GM12872 (cell line): ENCODE measurements at regions not wholly inside any gene's neighbourhood (a gene's known extent, or its start where the extent isn't known, plus 50 kb on each side); places are given as distances from the start of the nearest gene placed in this dataset.

Experiments
- TF ChIP-seq, protein P1 (sequence below): IDR thresholded peaks from 3 replicates; pipeline ENCODE4 v1.5.1; 2011; ENCODE audit warnings: low read depth, mild to moderate bottlenecking, low read length, moderate library complexity; ENCODE audit not compliant: insufficient read depth

DNA sequence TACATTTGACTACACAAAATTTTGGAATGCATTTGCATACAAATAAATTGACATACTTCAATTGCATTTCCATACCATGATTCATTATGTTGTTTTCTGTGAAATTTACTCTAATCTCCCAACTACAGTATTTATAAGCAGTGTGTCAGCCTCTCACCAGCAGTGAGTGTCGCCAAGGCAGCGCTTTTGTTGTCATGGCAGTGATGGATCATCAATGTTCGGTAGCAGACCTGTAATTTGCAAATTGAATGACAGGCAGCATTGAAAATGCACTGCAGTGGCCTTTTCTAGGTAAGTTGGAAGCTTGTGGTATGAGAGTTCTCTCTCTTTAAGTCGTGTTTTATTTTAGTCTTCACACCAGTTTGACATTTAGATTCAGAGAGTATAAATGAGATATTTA lies 534.1 kb downstream of the PCDH17 start:
- TF ChIP-seq, protein P1, sequence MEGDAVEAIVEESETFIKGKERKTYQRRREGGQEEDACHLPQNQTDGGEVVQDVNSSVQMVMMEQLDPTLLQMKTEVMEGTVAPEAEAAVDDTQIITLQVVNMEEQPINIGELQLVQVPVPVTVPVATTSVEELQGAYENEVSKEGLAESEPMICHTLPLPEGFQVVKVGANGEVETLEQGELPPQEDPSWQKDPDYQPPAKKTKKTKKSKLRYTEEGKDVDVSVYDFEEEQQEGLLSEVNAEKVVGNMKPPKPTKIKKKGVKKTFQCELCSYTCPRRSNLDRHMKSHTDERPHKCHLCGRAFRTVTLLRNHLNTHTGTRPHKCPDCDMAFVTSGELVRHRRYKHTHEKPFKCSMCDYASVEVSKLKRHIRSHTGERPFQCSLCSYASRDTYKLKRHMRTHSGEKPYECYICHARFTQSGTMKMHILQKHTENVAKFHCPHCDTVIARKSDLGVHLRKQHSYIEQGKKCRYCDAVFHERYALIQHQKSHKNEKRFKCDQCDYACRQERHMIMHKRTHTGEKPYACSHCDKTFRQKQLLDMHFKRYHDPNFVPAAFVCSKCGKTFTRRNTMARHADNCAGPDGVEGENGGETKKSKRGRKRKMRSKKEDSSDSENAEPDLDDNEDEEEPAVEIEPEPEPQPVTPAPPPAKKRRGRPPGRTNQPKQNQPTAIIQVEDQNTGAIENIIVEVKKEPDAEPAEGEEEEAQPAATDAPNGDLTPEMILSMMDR = no peak

DNA sequence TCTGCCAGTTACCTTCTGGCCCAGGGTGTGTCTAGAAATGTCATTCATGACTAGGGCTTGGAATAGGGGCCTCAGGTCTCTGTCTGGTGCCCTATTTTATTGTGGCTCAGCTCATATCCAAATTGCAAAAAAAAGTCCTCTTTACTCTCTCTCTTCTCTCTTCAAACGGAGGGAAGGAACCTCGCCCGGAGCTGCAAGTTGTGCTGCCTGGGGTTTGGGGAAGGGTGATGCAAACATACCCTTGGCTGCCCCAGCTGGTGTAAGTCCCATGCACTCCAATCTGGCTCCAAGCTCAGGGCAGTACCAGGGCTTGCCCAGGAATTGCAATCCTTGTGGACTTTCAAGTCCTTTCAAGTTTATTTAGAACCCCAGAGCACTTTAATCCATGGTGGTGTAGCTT lies 549.6 kb downstream of the PCDH17 start:
- TF ChIP-seq, protein P1 = no peak

DNA sequence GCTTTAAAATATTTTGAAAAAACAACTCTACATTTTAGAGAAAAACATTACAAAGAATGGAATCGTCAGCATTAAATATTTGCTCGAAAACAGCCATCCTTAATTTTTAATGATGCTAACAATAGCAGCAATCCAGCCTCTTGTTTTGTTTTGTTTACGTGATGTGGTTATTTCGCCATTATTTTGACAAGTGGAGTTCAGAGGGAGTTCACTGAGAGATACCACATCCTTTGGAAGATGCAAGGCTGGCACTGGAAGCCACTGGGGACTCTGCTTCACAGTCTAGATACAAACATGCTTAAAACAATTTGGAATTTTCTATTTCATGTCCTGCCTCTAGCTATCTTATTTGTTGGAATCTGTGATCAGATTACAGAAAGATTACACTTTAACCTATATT lies 556.3 kb downstream of the PCDH17 start:
- TF ChIP-seq, protein P1 = no peak

DNA sequence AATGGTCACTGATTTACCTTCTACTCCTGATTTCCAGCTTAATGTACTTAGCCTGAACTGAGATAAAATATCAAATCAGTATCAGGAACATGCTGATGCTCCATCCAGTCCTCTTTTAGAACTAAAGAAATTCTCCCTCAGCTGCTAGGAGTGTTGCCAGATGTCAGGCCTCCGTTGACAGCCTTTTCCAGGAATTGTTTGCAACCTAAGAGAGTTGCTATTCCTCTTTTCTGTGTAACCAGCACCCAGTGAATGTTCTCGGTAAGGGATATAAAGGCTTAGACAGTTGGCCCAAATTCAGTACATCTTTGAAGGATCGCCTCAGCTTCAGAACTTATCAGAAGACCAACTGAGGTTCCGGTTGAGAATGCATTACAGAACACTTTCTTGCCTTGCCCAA lies 559.0 kb downstream of the PCDH17 start:
- TF ChIP-seq, protein P1 = no peak

DNA sequence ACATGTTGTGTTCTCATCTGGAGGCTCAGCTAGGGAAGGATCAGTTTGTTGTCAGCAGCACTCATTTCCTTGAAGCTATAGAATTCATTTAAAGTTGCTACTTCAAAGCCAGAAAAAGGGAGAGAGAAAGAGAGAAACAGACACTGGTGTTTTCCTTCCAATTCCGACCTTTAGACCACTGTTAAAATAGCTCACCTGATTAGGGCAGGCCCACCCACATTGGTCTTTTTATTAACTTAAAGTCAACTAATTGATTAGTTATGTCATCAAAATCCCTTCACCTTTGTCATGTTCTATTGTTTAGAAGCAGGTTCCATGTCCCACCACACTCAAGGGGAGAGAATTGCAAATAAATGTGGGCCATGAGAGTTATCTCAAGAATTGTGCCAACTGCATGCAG lies 560.2 kb downstream of the PCDH17 start:
- TF ChIP-seq, protein P1 = no peak

DNA sequence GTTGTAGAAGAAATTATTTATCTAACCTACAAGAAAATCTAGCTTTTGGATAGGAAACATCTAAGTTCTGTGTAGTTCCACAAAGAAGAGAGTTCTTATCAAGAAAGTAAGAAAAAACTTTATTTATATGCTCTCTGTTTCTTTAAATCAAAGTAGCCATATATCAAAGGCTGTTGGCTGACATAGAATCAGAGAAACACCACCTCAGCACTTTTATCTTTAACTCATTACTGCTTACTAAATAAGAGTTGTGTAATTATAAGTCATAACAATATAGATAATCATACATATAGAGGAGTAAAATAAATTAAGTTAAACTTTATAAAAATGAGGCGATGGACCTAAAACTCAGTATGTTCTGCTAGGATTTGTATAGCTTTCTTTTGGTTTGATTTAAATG lies 570.6 kb downstream of the PCDH17 start:
- TF ChIP-seq, protein P1 = no peak

DNA sequence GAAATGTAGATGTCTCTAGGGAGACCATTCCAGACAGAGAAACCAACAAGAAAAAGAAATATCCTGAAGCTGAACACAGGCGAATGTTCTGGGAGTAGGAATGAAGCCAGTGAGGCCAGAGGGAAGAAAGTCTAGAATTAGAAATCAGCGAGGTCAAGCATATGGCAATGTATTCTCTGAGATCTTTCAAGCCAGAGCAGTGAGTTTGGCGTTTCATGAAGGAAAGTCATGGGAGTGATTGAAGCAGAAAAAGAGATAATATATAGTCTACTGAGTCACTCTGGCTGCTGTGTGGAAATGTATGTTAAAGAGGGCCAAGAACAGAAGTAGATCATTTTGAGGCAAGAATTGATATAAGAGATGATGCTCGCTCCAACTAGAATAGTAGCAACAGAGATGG lies 576.0 kb downstream of the PCDH17 start:
- TF ChIP-seq, protein P1 = no peak

DNA sequence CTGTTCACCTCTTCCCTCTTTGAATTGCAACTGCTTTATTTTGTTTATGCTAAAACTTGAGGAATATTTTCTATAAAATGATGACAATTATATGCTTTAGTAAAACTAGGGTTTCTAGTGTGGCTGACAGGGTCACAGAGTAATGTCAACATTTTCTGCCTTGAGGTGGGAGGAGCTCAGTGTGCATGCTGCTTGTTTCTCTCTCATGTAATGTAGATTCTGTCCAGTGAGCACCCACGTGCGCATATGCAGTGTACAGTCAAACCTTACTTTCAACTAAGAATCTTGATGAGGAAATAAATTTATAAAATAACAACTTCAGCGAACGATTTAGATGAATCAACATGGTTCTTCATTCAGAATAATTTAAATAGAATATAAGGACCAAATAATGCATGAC lies 603.9 kb downstream of the PCDH17 start:
- TF ChIP-seq, protein P1 = no peak
